Posterior vena cava (tissue), 2 donors: ENCODE measurements at regions not wholly inside any gene's neighbourhood (a gene's known extent, or its start where the extent isn't known, plus 50 kb on each side); places are given as distances from the start of the nearest gene placed in this dataset.

Source experiments
- DNase-seq: peaks from one replicate; pipeline ENCODE4 v3.0.0-alpha.2; 2020; ENCODE audit warnings: low spot score
- intact Hi-C, 2 donors: fragments of 100-400 bp; cut with DNase I; formaldehyde crosslinking; loops; one replicate each; pipeline versions ENCODE4 v1.14.1 to v1.14.2; 2022 to 2023
- donor health status: DM: yes; HTN: yes; CAD: no.
- donor health status: DM: yes; HTN: yes; CAD: no.

DNA sequence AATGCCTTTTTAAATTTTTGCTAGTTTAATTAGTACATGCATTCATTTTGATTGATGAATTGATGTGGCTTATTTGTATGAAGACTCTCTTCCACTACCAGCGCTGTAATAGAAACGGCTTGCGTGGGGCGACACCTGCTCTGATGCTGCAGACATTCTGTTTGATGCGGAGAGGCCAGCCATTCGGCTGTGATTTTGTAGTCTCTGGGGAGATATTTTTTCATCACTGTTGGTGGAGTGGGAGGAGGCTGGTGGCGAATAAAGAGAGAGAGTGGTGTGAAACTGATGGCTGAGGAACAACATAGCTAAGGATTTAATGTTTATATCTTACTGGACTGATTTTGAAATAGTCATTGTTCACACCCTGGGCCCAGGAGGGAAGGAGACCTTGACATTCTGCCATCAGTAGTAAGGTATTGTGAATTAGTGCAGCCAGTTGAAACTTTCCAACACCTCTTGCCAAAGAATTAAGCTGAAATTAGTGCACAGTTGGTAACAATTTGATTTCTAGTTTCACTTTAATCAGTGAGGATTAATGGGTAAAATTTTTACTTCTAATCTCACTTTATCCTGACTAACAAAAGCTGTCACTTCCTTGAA, 224.1 kb downstream of the MTX2 start:
- intact Hi-C loops = no loop called here

GRCh38 chr2:176493909-176494308, 224.7 kb downstream of the MTX2 start:
- no peak for DNase-seq
- intact Hi-C loops = no loop called here

More for the DNA sequence above, 224.1 kb downstream of the MTX2 start:
- no peak for DNase-seq

GRCh38 chr2:176494949-176495353, 225.7 kb downstream of the MTX2 start:
- peak; percentile 89 for DNase-seq
- intact Hi-C loops = no loop called here

GRCh38 chr2:176495826-176496225, 226.6 kb downstream of the MTX2 start:
- intact Hi-C loops = no loop called here
- DNase-seq = no peak

DNA sequence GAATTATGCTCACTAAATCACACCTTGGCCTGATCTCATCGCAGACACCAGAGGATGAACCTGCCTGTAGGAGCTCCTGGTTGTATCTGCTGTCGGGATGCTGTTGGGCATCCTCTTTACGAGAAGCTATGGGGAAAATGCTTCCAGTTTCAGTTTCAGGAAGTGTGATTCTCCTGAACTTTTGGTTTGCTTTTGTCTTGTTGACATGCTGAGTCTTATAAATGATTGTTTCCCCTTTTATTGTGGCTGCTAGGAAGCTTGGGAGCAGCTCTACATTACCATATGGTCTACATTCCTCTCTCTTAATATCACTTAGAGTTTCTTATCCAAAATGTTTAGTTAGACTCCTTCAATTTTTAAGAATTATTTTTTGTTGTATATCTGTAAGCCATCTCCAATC, 227.5 kb downstream of the MTX2 start:
- DNase-seq = no peak
- intact Hi-C loops = no loop called here

DNA sequence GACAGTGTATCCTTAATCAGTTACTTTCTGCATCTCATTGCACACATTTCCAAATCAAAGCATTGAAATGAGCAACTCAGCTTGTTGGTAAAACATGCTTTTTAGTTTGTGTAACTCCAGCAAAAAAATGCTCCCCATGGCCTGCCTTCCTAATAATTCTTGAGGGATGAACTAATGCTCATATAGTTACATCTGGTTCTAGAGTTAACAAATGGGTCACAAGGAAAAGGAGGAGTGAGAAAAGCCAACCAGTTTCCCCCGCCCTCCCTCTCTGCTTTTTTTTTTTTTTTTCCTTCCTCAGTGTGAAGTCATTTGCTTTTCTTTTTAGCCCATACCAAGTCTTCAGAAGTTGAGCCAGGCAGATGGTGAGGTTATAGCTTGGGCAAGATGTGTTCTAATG, 231.7 kb downstream of the MTX2 start:
- DNase-seq = no peak
- intact Hi-C loops = no loop called here

GRCh38 chr2:176501617-176502016, 232.4 kb downstream of the MTX2 start:
- no peak for DNase-seq
- intact Hi-C loops = no loop called here

- no peak for DNase-seq
- intact Hi-C loops = no loop called here
These were observed 233.4 kb downstream of the MTX2 start for GRCh38 chr2:176502619-176503018.

DNA sequence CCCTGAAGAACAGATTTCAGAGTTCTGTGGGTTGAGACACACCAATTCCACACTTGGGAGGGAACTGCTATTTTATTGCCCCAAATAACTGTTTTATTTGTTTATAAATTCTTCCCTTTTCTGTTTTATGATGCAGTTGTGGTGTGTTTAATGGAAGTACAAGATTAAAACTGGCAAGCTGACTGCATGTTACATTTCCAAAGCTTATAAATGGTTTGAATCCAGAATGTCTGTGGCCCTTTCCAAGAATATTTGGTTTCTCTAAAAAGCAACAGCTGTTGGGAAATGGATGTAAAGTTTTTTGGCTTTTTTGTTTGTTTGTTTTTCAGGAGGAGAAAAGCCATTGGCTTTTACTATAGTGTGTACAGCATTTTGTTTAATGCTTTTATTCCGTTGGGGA, 234.5 kb downstream of the MTX2 start:
- intact Hi-C loops = no loop called here
- DNase-seq = no peak

- DNase-seq = no peak
- intact Hi-C loops = no loop called here
These were observed 235.2 kb downstream of the MTX2 start for GRCh38 chr2:176504440-176504839.

GRCh38 chr2:176507786-176508185, 238.5 kb downstream of the MTX2 start:
- intact Hi-C loops = no loop called here
- DNase-seq = no peak

- DNase-seq = no peak
- intact Hi-C loops = no loop called here
These were observed 239.1 kb downstream of the MTX2 start for GRCh38 chr2:176508374-176508773.

DNA sequence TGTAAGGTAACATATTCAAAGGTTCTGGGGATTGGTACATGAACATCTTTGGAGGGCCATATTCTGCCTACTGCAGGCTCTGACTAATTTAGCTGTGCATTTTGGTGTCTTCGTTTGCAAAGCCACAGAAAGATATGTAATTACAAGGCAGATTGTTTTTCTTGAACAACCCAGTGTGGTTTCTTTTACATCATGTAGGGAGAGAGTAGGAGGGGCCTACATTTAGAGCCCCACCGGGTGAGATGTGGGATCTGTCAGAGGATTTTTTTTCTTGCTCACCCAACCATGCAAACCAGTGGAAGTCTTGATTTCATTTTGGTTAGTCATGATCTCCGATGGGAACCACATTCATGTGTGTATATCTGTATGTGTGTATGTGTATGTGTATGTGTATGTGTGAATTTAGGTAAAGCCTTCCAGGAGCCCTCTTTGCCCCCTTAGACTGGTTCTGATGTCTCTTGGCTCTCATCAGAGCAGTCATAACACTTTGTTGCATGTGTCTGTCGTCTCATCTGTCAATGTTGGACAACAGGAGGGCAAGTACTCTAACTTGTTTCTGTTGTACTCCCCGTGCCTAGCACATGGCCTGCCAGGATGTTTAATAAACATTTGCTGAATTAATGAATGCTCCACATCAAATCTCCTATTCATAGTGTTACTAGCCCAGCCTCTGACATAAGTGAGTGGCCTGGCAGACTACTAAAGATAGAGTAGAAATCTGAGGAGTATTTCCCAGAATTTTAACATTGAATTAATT, 239.9 kb downstream of the MTX2 start:
- intact Hi-C loops = no loop called here
- no peak for DNase-seq

DNA sequence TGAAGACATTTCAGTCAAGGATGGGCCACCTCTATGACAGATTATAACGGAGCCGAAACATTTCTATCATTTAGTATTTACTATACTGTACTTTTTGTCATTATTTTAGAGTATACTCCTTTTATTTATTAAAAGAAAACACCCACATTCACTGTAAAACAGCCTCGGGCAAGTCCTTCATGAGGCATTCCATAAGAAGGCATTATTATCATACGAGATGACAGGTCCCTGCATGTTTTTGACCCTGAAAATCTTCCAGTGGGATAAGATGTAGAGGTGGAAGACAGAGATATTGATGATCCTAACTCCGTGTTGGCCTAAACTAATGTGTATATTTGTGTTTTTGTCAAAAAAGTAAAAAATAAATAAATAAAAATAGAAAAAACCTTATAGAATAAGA, 245.0 kb downstream of the MTX2 start:
- DNase-seq = no peak
- intact Hi-C loops = no loop called here

GRCh38 chr2:176514805-176515500, 245.7 kb downstream of the MTX2 start:
- DNase-seq = no peak
- intact Hi-C loops = no loop called here

DNA sequence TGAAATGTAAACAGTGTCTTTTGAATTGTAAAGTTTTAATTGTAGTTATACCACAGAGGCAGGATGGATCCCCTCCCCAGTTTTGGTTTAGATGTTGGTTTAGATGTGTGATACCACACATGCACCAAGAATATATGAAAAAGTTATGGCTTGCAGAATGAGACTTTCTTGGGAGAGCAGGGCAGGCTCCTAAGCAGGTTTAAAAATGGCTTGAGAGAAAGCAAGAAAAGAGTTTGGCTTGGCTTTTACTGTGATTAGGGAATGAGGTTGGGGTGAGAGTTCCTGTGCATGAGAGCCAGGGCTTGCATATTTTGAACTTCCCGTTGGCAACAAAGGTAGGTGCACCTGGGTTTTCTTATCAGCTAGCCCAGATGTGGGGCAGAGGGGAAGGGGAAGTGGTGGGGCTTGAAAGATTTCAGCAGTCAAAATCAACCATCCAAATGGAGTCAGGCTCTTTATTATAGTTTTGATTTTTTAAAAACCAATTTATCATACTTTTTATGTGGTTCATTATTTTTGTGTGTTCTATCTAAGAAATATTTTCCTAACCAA, 246.9 kb downstream of the MTX2 start:
- DNase-seq = no peak
- intact Hi-C loops = no loop called here

GRCh38 chr2:176518823-176519222, 249.6 kb downstream of the MTX2 start:
- no peak for DNase-seq

DNA sequence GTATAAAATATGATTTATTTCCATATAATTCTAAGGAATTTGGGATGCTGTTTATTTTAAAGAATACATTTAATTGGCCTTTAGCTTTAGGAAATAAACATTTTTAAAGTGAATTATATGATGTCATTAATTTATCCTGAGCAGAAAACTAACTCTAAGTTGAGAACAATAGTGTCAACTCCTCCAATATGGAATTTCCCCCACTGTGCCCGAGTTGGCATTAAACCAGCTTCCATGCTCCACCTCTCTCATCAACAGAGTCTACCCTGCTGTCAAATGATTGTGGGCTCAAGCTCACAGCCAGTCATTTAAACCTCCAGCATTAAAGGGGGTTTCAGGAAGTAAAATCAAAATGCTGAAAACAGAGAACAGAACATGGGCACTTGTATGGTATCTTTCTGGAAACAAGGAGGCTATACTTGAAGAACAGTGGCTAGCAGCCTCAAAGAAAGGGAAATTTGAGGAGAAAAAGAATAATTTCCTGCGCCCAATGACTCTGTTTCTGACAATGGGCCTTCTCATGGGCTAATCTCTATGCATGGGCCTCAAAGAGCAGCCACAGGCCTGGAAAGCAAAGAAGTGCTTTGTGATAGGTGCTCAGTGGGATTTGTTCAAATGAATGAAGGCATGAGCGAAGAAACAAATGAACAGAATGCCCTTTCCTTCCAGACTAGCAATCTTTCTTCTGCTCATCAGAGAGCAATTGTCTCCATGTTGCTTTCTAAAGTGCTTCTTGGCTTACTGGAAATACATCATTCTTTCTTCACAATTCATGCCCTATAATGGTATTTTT, 252.8 kb downstream of the MTX2 start:
- intact Hi-C loops = no loop called here
- DNase-seq = no peak

More at GRCh38 chr2:176518823-176519222, 249.6 kb downstream of the MTX2 start:
- intact Hi-C loops = no loop called here

DNA sequence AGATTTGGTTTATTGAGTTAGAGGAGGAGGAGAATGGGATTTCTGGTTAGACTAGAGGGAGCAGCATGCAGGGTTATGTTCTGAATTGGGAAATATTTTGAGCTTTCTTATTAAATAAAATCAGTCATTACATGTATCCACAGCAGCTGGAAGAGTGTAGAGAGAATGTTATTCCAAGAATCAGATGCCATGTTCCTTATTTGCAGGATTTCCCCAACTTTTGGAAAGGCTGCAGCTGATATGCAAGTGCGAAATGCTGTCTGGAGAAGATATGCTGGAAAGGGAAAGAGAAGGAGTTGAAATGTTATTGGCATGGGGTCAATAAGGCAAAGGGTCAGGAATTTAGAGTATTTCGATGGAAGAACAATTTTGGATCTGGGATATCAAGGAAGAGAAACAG, 255.8 kb downstream of the MTX2 start:
- DNase-seq = no peak
- intact Hi-C loops = no loop called here
